ENCODE measurements at regions not wholly inside any gene's neighbourhood (a gene's known extent, or its start where the extent isn't known, plus 50 kb on each side); places are given as distances from the start of the nearest gene placed in this dataset.

DNA sequence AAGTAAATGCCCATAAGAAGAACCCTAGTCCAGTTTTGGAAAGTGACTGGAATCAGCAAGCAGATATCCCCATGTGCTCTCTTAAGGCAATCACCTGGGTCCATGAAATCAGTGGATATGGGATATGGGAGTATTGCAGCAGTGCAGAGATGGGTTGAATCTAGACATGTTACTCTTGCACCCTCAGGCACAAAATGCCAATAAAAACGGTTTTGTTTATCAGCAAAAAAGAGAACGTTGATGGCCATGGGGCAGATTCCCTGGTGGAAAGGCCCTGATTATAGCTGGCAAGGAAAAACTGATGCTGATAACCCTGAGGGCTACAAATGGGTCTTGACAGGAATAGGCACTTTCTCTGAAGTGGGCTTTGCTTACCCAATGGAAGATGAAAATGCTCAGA lies 380.2 kb upstream of the SEMA6D start:
- FAIRE-seq (no peak), DNase-seq (ENCODE audit: insufficient read length, low spot score) (no peak)
- TF ChIP-seq, protein P1, sequence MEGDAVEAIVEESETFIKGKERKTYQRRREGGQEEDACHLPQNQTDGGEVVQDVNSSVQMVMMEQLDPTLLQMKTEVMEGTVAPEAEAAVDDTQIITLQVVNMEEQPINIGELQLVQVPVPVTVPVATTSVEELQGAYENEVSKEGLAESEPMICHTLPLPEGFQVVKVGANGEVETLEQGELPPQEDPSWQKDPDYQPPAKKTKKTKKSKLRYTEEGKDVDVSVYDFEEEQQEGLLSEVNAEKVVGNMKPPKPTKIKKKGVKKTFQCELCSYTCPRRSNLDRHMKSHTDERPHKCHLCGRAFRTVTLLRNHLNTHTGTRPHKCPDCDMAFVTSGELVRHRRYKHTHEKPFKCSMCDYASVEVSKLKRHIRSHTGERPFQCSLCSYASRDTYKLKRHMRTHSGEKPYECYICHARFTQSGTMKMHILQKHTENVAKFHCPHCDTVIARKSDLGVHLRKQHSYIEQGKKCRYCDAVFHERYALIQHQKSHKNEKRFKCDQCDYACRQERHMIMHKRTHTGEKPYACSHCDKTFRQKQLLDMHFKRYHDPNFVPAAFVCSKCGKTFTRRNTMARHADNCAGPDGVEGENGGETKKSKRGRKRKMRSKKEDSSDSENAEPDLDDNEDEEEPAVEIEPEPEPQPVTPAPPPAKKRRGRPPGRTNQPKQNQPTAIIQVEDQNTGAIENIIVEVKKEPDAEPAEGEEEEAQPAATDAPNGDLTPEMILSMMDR (IDR thresholded peaks at IDR 0.05; ENCODE audit: insufficient read depth, missing control alignments), result no peak

- TF ChIP-seq, protein P1 (IDR thresholded peaks at IDR 0.05; ENCODE audit: insufficient read depth, missing control alignments), result no peak
- FAIRE-seq, result no peak
- no peak for DNase-seq (ENCODE audit: insufficient read length, low spot score)
These were observed 379.5 kb upstream of the SEMA6D start for GRCh38 chr15:47337836-47338235.

- TF ChIP-seq, protein P1 (IDR thresholded peaks at IDR 0.05; ENCODE audit: insufficient read depth, missing control alignments), result no peak
- FAIRE-seq (no peak), DNase-seq (ENCODE audit: insufficient read length, low spot score) (no peak)
These were observed 378.5 kb upstream of the SEMA6D start for GRCh38 chr15:47338771-47339170.

DNA sequence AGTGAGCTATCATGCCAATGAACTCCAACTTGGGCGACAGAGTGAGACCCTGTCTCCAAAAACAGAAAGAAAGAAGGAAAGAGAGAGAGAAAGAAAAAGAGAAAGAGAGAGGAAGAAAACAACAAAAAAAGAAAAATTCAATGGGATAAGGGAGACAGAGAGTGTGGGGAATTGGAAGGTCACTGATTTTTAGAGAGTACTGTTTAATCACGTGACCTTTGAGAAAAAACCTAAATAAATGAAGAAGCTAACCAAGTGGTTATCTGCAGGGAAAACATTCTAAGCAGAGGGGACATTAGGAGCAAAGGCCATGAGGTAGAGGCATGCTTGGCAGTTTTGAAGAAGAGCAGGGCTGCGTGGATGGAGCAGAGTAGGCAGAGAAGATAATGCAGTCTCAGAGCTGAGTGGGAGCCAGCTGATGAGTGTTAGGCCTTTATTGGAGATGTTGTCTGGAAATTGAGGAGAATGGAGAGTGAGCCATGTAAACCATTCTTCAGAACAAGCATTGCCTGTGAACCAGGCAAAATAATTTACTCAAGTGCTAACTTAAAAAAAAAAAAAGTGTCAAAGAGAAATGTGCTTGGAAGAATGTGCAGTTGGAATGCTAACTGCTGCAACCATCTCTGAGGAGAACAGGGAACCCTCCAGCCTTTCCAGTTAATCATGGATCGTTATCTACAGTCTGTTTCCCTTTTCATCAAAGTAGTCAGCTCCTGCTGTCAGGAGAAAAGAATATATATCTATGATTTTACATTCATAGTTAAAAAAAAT lies 377.3 kb upstream of the SEMA6D start:
- FAIRE-seq (no peak), DNase-seq (ENCODE audit: insufficient read length, low spot score) (no peak)
- TF ChIP-seq, protein P1 (IDR thresholded peaks at IDR 0.05; ENCODE audit: insufficient read depth, missing control alignments), result no peak

GRCh38 chr15:47340571-47340920 lies 376.8 kb upstream of the SEMA6D start:
- DNase-seq (ENCODE audit: insufficient read length, low spot score) (no peak), FAIRE-seq (no peak)
- TF ChIP-seq, protein P1 (IDR thresholded peaks at IDR 0.05; ENCODE audit: insufficient read depth, missing control alignments), result no peak

DNA sequence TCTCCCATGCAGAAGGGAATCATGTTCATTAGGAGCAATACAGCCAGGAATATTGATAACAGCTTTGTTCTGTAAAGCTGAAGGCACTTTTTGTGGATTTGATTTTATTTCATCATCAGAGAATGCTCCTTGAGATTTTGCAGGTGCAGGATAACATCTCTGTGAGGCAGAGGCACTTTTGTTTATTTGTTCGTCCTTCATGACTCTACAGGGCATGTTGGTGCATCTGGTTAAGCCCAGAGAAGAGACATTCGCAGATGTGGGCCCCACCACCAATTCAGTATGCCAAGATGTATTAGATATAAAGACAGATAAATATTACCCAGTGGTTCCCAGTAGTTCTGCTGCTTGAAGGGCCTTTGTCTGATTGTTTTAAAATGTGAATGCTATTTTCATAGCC lies 368.1 kb upstream of the SEMA6D start:
- TF ChIP-seq, protein P1 (IDR thresholded peaks at IDR 0.05; ENCODE audit: insufficient read depth, missing control alignments), result no peak
- FAIRE-seq (no peak), DNase-seq (ENCODE audit: insufficient read length, low spot score) (no peak)

DNA sequence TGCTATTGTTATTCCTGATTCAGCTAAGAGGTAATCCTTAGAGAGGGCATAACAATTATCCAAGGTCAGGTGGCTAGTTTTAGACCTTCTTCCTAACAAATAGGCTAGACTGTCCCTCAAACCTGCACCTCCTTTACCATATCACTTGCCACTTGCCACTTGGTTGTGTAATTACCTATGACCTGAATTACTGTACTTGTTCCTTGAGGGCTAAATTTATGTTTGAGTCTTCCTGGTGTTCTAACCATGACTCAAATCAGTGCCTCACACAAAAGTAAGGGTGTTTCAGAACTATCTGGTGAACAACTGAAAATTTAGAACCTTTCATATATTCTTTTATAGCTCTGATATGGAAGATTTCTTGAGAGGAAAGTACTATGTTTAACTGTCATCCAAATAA lies 365.8 kb upstream of the SEMA6D start:
- FAIRE-seq, result no peak
- TF ChIP-seq, protein P1 (IDR thresholded peaks at IDR 0.05; ENCODE audit: insufficient read depth, missing control alignments), result no peak
- no peak for DNase-seq (ENCODE audit: insufficient read length, low spot score)

Measured in D721Med (cell line).